BLaER1 treated with 17β-estradiol and CSF1 and Interleukin-3, amounts not matched to agents 10 nM and 100 nM (cell line): ENCODE measurements at regions not wholly inside any gene's neighbourhood (a gene's known extent, or its start where the extent isn't known, plus 50 kb on each side); places are given as distances from the start of the nearest gene placed in this dataset.
"Not testable (repeated sequence)": the region's sequence is repeated elsewhere in the genome, so short reads cannot be mapped to it uniquely, and the experiment has no call there.

Experiments
- H3K27ac ChIP-seq, 11 experiments: shearing (Covaris generic); formaldehyde crosslinking; 2 replicates each; pipeline ENCODE4 v1.8.1; 2022
- H3K27me3 ChIP-seq, 11 experiments: shearing (Covaris generic); formaldehyde crosslinking; 2 replicates each; pipeline ENCODE4 v1.8.1; 2022
- H3K36me3 ChIP-seq, 11 experiments: shearing (Covaris generic); formaldehyde crosslinking; 2 replicates each; pipeline ENCODE4 v1.8.1; 2022
- H3K4me1 ChIP-seq, 10 experiments: shearing (Covaris generic); formaldehyde crosslinking; 2 replicates each; pipeline ENCODE4 v1.8.1; 2022
- H3K4me2 ChIP-seq, 11 experiments: shearing (Covaris generic); formaldehyde crosslinking; 2 replicates each; pipeline ENCODE4 v1.8.1; 2022
- H3K4me3 ChIP-seq, 10 experiments: shearing (Covaris generic); formaldehyde crosslinking; 2 replicates each; pipeline ENCODE4 v1.8.1; 2022
- H3K9ac ChIP-seq, 11 experiments: shearing (Covaris generic); formaldehyde crosslinking; 2 replicates each; pipeline ENCODE4 v1.8.1; 2022
- H3K9me3 ChIP-seq, 11 experiments: shearing (Covaris generic); formaldehyde crosslinking; replicated peaks in 1 of 11; 2 replicates each; pipeline ENCODE4 v1.8.1; 2022
- H4K20me1 ChIP-seq, 11 experiments: shearing (Covaris generic); formaldehyde crosslinking; 2 replicates each; pipeline ENCODE4 v1.8.1; 2022
- Cebpa-rat ChIP-seq, 11 experiments: shearing (Covaris generic); IDR thresholded peaks; 2 replicates each; pipeline ENCODE4 v1.8.1; 2022

DNA sequence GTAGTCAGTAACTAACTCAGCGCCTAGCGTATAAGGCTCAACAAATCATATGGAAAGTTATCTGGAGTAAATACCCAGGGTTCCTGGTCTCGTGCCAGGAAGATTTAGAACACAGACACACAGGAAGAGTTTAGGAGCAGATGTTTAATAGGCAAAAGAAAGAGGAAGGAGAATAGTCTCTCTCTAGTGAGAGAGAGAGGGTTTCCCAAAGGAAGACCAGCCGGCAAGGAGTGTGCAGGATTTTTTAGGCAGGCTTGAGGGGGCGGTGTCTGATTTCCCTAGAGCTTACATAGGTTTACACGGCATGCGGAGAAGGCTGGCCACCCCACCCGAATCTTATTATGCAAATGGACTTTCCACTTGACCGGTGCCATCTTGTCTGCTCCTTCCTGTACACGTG, 284.0 kb upstream of the FRG1 start:
- Histone ChIP-seq H3K9me3 (peaks cover 0 to 5% (median 0%) of the 10 kb centered on the region in 11 experiments; a peak in 1 of 22 replicates), H3K4me3 (no peak overlapping the region), H3K27me3 (no peaks in the 10 kb centered on the region), H3K4me2 (peak overlapping the region; percentile 37 to 73 (median 54); a peak in 20 of 22 replicates), H3K9ac (peak overlapping the region in 3 of 11 experiments; percentile 28 to 38 (median 29); a peak in 4 of 22 replicates), H3K4me1 (peaks cover 26 to 52% (median 36%) of the 10 kb centered on the region in 10 experiments), H3K27ac (peak overlapping the region in 10 of 11 experiments; percentile 24 to 87 (median 68); a peak in 19 of 22 replicates), H3K36me3 (no peaks in the 10 kb centered on the region), H4K20me1 (no peaks in the 10 kb centered on the region)
- no peak for TF ChIP-seq Cebpa-rat (IDR thresholded peaks at IDR 0.05)

- Histone ChIP-seq H3K9me3 (peaks cover 0 to 10% (median 0%) of the 10 kb centered on the region in 11 experiments; a peak in 7 of 22 replicates), H3K9ac (peak overlapping the region in 10 of 11 experiments; percentile 42 to 75 (median 68); a peak in 16 of 22 replicates), H3K4me3 (0 out of 20 replicates have a peak overlapping the region, but pooled peaks of 1 of the 10 experiments have one; percentile 6), H3K4me1 (peaks cover 26 to 53% (median 36%) of the 10 kb centered on the region in 10 experiments), H3K27ac (peak overlapping the region; percentile 12 to 88 (median 84); a peak in 21 of 22 replicates), H3K4me2 (peak overlapping the region; percentile 30 to 71 (median 62))
- H4K20me1 ChIP-seq, H3K27me3 ChIP-seq, H3K36me3 ChIP-seq: not testable (repeated sequence)
- peak in 6 of 11 experiments; percentile 14 to 62 (median 40); a peak in 6 of 22 replicates for TF ChIP-seq Cebpa-rat (IDR thresholded peaks at IDR 0.05)
These were observed 282.4 kb upstream of the FRG1 start for GRCh38 chr4:189658259-189658658.

- Histone ChIP-seq H3K4me2 (peak overlapping the region; percentile 30 to 71 (median 62)), H3K9ac (peak overlapping the region in 10 of 11 experiments; percentile 42 to 75 (median 68); a peak in 18 of 22 replicates), H3K27ac (peak overlapping the region; percentile 12 to 88 (median 84); a peak in 21 of 22 replicates)
These were observed 281.8 kb upstream of the FRG1 start for GRCh38 chr4:189658831-189659230.

DNA sequence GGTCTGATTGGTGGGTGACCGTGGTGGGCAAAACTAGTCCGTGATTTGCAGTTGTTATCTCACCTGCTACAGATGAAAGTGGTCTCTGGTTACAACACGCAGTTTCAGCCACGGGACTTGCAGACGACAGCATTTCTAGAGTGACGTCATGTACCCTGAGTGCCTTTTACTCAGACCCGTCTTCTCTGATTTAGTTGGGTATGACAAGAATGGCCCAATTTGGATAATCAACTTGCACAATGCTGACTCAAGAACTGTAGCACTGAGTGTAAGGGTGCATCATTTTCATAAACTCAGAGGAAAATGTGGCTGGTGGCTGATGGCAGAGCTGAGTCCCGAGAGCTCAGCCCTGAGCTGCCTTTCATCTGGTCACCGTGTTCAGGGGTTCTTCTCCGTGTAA, 281.4 kb upstream of the FRG1 start:
- no peaks in the 10 kb centered on the region for H3K27me3 ChIP-seq
- H3K4me2 ChIP-seq, result peak overlapping the region; percentile 30 to 71 (median 62)
- peak overlapping the region in 10 of 11 experiments; percentile 64 to 88 (median 84); a peak in 20 of 22 replicates for H3K27ac ChIP-seq
- H4K20me1 ChIP-seq, result no peaks in the 10 kb centered on the region
- peak overlapping the region in 10 of 11 experiments; percentile 42 to 75 (median 68); a peak in 15 of 22 replicates for H3K9ac ChIP-seq
- peak overlapping the region in 1 of 10 experiments; percentile 4; a peak in 2 of 20 replicates for H3K4me3 ChIP-seq
- no peaks in the 10 kb centered on the region for H3K36me3 ChIP-seq
- H3K4me1 ChIP-seq, result peaks cover 26 to 53% (median 36%) of the 10 kb centered on the region in 10 experiments
- no peak for TF ChIP-seq Cebpa-rat (IDR thresholded peaks at IDR 0.05)
- H3K9me3 ChIP-seq, result peaks cover 0 to 10% (median 0%) of the 10 kb centered on the region in 11 experiments; a peak in 7 of 22 replicates

More at GRCh38 chr4:189658831-189659230, 281.8 kb upstream of the FRG1 start:
- H4K20me1 ChIP-seq, H3K27me3 ChIP-seq, H3K36me3 ChIP-seq: not testable (repeated sequence)
- Histone ChIP-seq H3K9me3 (peaks cover 0 to 10% (median 0%) of the 10 kb centered on the region in 11 experiments; a peak in 7 of 22 replicates), H3K4me3 (peak overlapping the region in 2 of 10 experiments; percentile 4 to 6; a peak in 1 of 20 replicates), H3K4me1 (peaks cover 26 to 53% (median 36%) of the 10 kb centered on the region in 10 experiments)

DNA sequence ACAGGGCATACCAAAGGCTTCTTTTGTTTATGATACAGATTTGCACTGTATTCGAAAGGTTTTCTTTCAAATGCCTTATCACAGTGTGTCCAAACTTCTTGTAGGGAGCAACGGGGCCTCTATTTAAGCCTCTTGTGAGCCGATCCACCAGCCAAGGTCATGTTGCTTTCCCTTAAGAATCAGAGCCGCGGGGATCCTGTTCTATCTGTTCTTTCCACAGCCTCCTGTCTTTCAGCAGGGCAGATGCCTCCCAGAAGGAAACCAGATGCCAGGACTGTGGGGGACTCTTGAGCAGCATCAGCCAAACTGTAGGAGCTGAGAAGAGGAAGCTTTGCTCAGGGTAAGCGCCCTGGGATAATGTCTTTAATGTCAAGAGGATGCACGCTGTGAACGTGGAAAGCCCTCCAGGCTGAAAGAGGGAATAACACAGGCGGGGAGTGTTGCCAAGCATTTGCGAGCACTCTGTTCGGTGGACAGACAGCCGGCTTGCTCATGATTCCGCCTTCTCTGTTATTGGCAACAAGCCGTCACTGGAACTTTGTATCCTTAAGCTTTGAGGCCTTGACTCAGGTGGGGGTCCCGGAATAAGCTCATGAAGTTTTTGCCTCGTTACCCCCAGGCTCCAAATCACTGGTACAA, 279.8 kb upstream of the FRG1 start:
- H3K4me2 ChIP-seq, result peak overlapping the region in 4 of 11 experiments; percentile 23 to 37 (median 25); a peak in 7 of 22 replicates
- no peak overlapping the region for H3K4me3 ChIP-seq
- H3K9ac ChIP-seq, result no peak overlapping the region
- H3K27me3 ChIP-seq, result no peaks in the 10 kb centered on the region
- H4K20me1 ChIP-seq, result no peaks in the 10 kb centered on the region
- peaks cover 26 to 53% (median 36%) of the 10 kb centered on the region in 10 experiments for H3K4me1 ChIP-seq
- peak overlapping the region in 5 of 11 experiments; percentile 1 to 87 (median 38); a peak in 6 of 22 replicates for H3K27ac ChIP-seq
- peaks cover 0 to 15% (median 0%) of the 10 kb centered on the region in 11 experiments; a peak in 7 of 22 replicates for H3K9me3 ChIP-seq
- H3K36me3 ChIP-seq, result no peaks in the 10 kb centered on the region
- no peak for TF ChIP-seq Cebpa-rat (IDR thresholded peaks at IDR 0.05)

GRCh38 chr4:189664693-189665250, 275.9 kb upstream of the FRG1 start:
- Histone ChIP-seq H3K36me3 (no peaks in the 10 kb centered on the region), H3K27me3 (no peaks in the 10 kb centered on the region), H3K4me1 (peaks cover 0 to 19% (median 6%) of the 10 kb centered on the region in 10 experiments; a peak in 17 of 20 replicates), H4K20me1 (no peaks in the 10 kb centered on the region), H3K4me3 (no peak overlapping the region), H3K9ac (no peak overlapping the region), H3K27ac (no peak overlapping the region), H3K4me2 (no peak overlapping the region), H3K9me3 (peaks cover 0 to 15% (median 0%) of the 10 kb centered on the region in 11 experiments; a peak in 7 of 22 replicates)
- TF ChIP-seq Cebpa-rat (IDR thresholded peaks at IDR 0.05), result no peak

GRCh38 chr4:189665712-189666305, 274.9 kb upstream of the FRG1 start:
- not testable (repeated sequence) for H3K27me3 ChIP-seq, H4K20me1 ChIP-seq, H3K27ac ChIP-seq, H3K4me2 ChIP-seq, H3K4me1 ChIP-seq, H3K36me3 ChIP-seq, H3K9ac ChIP-seq, H3K4me3 ChIP-seq
- H3K9me3 ChIP-seq, result peaks cover 0 to 11% (median 0%) of the 10 kb centered on the region in 11 experiments; a peak in 7 of 22 replicates

GRCh38 chr4:189667386-189667785, 273.3 kb upstream of the FRG1 start:
- H3K4me3 ChIP-seq, H3K36me3 ChIP-seq, H3K4me2 ChIP-seq, H4K20me1 ChIP-seq, H3K4me1 ChIP-seq, H3K9me3 ChIP-seq, H3K9ac ChIP-seq, H3K27me3 ChIP-seq, H3K27ac ChIP-seq: not testable (repeated sequence)

DNA sequence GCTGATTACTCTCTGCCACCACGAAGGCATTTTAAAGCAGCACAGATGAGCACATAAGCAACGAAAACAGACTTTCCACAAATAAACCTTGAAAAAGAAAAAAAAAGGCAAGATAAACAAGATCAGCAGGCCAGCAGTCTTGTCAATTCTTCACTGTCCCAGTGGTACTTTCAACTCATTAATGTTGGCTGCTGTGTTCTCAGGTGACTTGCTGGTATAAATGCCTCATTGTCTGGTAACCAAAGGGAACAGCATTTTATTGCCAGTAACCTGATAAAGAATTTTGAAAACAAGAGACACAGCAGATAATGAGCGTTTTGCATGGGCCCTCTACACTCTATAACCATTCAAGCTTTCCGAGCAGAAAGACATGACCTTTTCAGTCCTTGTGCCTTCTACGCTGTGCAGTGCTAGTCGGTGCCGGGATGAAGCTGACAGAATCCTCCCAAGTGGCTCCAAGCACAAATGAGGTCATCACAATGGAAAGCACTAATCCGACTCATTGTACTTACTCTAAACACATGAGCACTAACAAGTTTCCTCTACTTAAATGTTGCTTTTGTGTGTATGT, 242.9 kb upstream of the FRG1 start:
- H3K9me3 ChIP-seq, H3K4me2 ChIP-seq: not testable (repeated sequence)

DNA sequence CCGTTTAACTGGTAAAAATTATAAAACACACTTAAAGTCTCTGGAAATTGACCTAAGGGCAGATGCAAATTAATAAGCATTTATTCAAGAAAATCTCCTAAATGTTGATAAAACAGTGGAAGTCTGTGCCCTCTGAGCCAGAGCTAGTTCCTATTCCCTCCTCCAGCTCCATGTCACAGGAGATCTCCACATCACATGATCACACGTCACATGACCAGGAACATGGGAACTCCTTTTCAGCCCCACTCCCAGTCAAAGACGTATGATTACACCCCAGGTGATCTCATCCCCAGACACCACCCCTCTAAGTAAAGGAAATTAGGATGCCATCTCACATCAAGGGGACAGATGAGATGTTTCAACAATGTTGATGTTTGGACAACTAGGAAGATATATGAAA, 237.7 kb upstream of the FRG1 start:
- H3K4me3 ChIP-seq, H3K27ac ChIP-seq, H3K4me1 ChIP-seq, H3K36me3 ChIP-seq, H3K9me3 ChIP-seq, H3K4me2 ChIP-seq, H3K27me3 ChIP-seq, H4K20me1 ChIP-seq, H3K9ac ChIP-seq: not testable (repeated sequence)

More for the DNA sequence above, 242.9 kb upstream of the FRG1 start:
- H3K27ac ChIP-seq, H3K4me1 ChIP-seq, H4K20me1 ChIP-seq, H3K36me3 ChIP-seq, H3K4me3 ChIP-seq, H3K9ac ChIP-seq, H3K27me3 ChIP-seq: not testable (repeated sequence)

DNA sequence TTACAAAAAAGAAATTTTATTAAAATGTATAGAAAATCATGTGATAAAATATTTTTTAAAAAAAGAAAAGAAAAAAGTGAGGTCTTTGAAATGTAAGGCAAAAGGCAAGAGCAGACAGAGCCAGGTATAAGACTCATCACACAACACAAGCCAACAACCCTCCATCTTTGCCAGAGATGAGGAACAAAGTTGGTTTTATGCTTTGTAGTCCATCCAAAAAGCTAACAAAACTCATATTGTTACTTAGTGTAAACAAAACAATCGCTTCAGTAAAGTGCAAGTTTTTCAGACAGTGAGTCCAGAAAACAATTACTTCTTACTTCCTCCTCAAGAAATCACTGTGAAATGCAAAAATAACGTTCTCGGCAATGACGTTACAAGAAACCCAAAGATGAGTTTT, 233.9 kb upstream of the FRG1 start:
- H3K27ac ChIP-seq, H3K9ac ChIP-seq: not testable (repeated sequence)

GRCh38 chr4:189707227-189707626, 233.4 kb upstream of the FRG1 start:
- H3K9me3 ChIP-seq, result peaks cover 4 to 13% (median 7%) of the 10 kb centered on the region in 11 experiments; a peak in 12 of 22 replicates
- H3K4me1 ChIP-seq, H3K36me3 ChIP-seq, H4K20me1 ChIP-seq, H3K9ac ChIP-seq, H3K27ac ChIP-seq, H3K4me2 ChIP-seq, H3K4me3 ChIP-seq, H3K27me3 ChIP-seq: not testable (repeated sequence)

More for the DNA sequence above, 233.9 kb upstream of the FRG1 start:
- H3K36me3 ChIP-seq, H3K4me3 ChIP-seq, H3K27me3 ChIP-seq, H3K4me2 ChIP-seq, H4K20me1 ChIP-seq, H3K4me1 ChIP-seq: not testable (repeated sequence)
- H3K9me3 ChIP-seq, result peaks cover 4 to 13% (median 7%) of the 10 kb centered on the region in 11 experiments; a peak in 12 of 22 replicates
